ENCODE measurements at regions not wholly inside any gene's neighbourhood (a gene's known extent, or its start where the extent isn't known, plus 50 kb on each side); places are given as distances from the start of the nearest gene placed in this dataset.

- H3K27ac ChIP-seq (ENCODE audit: low read depth, low read length) = no peak overlapping the region
- POLR2A ChIA-PET (ENCODE audit: partially characterized antibody) = no interaction called here
- no peak overlapping the region for H3K4me3 ChIP-seq (ENCODE audit: low read length in 2 of 2)
- peaks cover 0 to 3% (median under 1%) of the 10 kb centered on the region in 8 donors for H3K9me3 Mint-ChIP-seq
- intact Hi-C loops (cut with micrococcal nuclease) = no loop called here
- H3K4me3 Mint-ChIP-seq = no peak overlapping the region
- no peaks in the 10 kb centered on the region for H3K4me1 Mint-ChIP-seq
- no peaks in the 10 kb centered on the region for H3K36me3 ChIP-seq (ENCODE audit: insufficient read depth, low read length)
- no peaks in the 10 kb centered on the region for H3K9me3 ChIP-seq (ENCODE audit: control insufficient read depth in 1 of 2, low read length in 2 of 2)
- CTCF ChIA-PET (ENCODE audit: partially characterized antibody) = no interaction called here
- no peaks in the 10 kb centered on the region for H3K36me3 Mint-ChIP-seq
- no peaks in the 10 kb centered on the region for H3K4me1 ChIP-seq (ENCODE audit: insufficient read depth, low read length)
- no peaks in the 10 kb centered on the region for H3K27me3 Mint-ChIP-seq
- H3K27me3 ChIP-seq (ENCODE audit: insufficient read depth, low read length) = no peaks in the 10 kb centered on the region
- no peak overlapping the region for H3K27ac Mint-ChIP-seq
- no peak for DNase-seq
These were observed 91.0 kb upstream of the KCNH7 start for GRCh38 chr2:162929571-162929970.

DNA sequence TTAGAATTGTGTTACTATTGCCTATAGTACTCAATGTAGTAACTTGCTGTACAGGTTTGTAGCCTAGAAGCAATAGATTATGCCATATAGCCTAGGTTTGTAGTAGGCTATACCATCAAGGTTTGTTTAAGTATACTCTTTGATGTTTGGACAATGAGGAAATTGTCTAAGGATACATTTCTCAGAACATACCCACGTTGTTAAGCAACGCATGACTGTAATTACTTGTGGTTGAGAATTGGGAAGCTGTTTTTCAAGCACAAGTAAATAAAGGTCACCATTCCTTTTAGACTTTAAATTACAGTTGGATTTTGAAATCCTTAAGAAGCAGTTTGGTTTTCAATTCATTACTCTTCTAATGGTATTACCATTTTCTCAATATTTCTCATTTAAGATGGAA, 89.8 kb upstream of the KCNH7 start:
- Mint-ChIP-seq H3K9me3 (no peaks in the 10 kb centered on the region), H3K4me1 (no peaks in the 10 kb centered on the region), H3K27me3 (no peaks in the 10 kb centered on the region), H3K27ac (no peak overlapping the region), H3K4me3 (no peak overlapping the region), H3K36me3 (no peaks in the 10 kb centered on the region)
- Histone ChIP-seq H3K27ac (ENCODE audit: low read depth, low read length) (no peak overlapping the region), H3K9me3 (ENCODE audit: control insufficient read depth in 1 of 2, low read length in 2 of 2) (no peaks in the 10 kb centered on the region), H3K4me1 (ENCODE audit: insufficient read depth, low read length) (no peaks in the 10 kb centered on the region), H3K4me3 (ENCODE audit: low read length in 2 of 2) (no peak overlapping the region), H3K27me3 (ENCODE audit: insufficient read depth, low read length) (no peaks in the 10 kb centered on the region), H3K36me3 (ENCODE audit: insufficient read depth, low read length) (no peaks in the 10 kb centered on the region)
- intact Hi-C loops (cut with micrococcal nuclease) = no loop called here
- POLR2A ChIA-PET (ENCODE audit: partially characterized antibody) = no interaction called here
- CTCF ChIA-PET (ENCODE audit: partially characterized antibody) = no interaction called here
- no peak for DNase-seq

DNA sequence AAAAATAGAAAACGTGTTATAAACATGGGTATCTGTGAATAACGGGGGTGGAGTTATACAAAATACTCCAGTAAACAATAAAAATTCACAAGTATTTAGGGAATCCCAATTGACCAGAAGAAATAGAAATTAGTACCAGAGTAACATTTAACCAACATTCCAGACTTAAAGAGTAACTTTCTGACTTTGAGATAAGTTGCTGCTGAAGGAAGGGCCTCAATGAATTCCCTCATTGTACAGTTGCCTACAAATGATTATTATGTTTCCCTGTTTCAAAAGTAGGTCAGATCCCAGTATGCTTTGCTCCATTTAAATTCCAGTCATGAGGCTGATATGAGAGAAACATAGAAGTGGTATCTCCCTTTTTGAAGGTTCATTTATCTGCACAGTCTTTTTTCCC, 88.3 kb upstream of the KCNH7 start:
- no peaks in the 10 kb centered on the region for H3K9me3 ChIP-seq (ENCODE audit: control insufficient read depth in 1 of 2, low read length in 2 of 2)
- no peaks in the 10 kb centered on the region for H3K4me1 Mint-ChIP-seq
- H3K27me3 Mint-ChIP-seq = no peaks in the 10 kb centered on the region
- no peak overlapping the region for H3K27ac Mint-ChIP-seq
- CTCF ChIA-PET (ENCODE audit: partially characterized antibody) = no interaction called here
- peaks cover 0 to 2% (median 0%) of the 10 kb centered on the region in 8 donors for H3K9me3 Mint-ChIP-seq
- H3K4me3 ChIP-seq (ENCODE audit: low read length in 2 of 2) = no peak overlapping the region
- no peaks in the 10 kb centered on the region for H3K36me3 Mint-ChIP-seq
- intact Hi-C loops (cut with micrococcal nuclease) = no loop called here
- H3K27me3 ChIP-seq (ENCODE audit: insufficient read depth, low read length) = no peaks in the 10 kb centered on the region
- H3K36me3 ChIP-seq (ENCODE audit: insufficient read depth, low read length) = no peaks in the 10 kb centered on the region
- POLR2A ChIA-PET (ENCODE audit: partially characterized antibody) = no interaction called here
- DNase-seq = no peak
- H3K27ac ChIP-seq (ENCODE audit: low read depth, low read length) = no peak overlapping the region
- no peak overlapping the region for H3K4me3 Mint-ChIP-seq
- H3K4me1 ChIP-seq (ENCODE audit: insufficient read depth, low read length) = no peaks in the 10 kb centered on the region

DNA sequence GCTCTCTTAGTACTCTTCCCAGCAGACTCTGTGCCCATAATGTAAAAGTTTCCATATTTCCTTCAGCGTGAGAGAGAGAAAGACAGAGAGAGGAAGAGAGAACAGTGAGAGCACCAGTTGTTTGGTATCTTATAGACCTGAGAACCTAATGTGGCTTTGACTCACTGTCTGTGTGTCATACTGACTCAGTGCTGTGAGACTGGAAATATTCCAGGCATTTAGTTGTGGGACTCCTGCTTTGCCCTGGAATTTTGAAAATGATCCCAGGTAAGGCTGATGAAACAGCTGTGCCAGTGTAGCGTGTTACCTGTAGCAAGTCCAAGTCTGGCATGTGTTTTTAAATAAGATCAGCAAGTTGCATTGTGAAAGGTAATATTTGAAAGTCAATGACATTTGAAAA, 87.9 kb upstream of the KCNH7 start:
- no peaks in the 10 kb centered on the region for H3K36me3 ChIP-seq (ENCODE audit: insufficient read depth, low read length)
- no peak overlapping the region for H3K4me3 ChIP-seq (ENCODE audit: low read length in 2 of 2)
- DNase-seq = no peak
- H3K27ac ChIP-seq (ENCODE audit: low read depth, low read length) = no peak overlapping the region
- Mint-ChIP-seq H3K4me3 (no peak overlapping the region), H3K4me1 (no peaks in the 10 kb centered on the region), H3K27me3 (no peaks in the 10 kb centered on the region), H3K36me3 (no peaks in the 10 kb centered on the region), H3K9me3 (peaks cover 0 to 2% (median 0%) of the 10 kb centered on the region in 8 donors), H3K27ac (no peak overlapping the region)
- no peaks in the 10 kb centered on the region for H3K9me3 ChIP-seq (ENCODE audit: control insufficient read depth in 1 of 2, low read length in 2 of 2)
- no peaks in the 10 kb centered on the region for H3K4me1 ChIP-seq (ENCODE audit: insufficient read depth, low read length)
- ChIA-PET POLR2A (ENCODE audit: partially characterized antibody) (no interaction called here), CTCF (ENCODE audit: partially characterized antibody) (no interaction called here)
- no peaks in the 10 kb centered on the region for H3K27me3 ChIP-seq (ENCODE audit: insufficient read depth, low read length)
- intact Hi-C loops (cut with micrococcal nuclease) = no loop called here

DNA sequence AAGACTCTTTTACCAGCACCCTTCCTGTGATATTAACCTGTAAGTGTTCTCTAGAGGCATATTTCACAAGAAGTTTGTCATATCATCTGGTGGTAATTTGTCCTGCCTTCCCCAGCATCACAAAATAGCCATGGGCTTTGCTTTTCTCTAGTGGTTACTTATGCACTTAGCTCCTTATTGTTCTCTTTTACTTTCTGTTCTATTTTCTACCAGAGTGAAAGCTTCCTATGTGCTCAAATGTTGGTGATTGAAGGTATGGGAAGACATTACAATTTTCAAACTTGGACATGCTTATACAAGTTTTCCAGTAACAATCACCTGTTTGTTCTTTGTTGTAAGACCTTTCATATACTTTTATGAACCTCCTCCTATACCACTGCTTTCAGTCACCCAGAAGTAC, 87.0 kb upstream of the KCNH7 start:
- intact Hi-C loops (cut with micrococcal nuclease) = no loop called here
- ChIA-PET CTCF (ENCODE audit: partially characterized antibody) (no interaction called here), POLR2A (ENCODE audit: partially characterized antibody) (no interaction called here)
- Mint-ChIP-seq H3K27ac (no peak overlapping the region), H3K4me1 (no peaks in the 10 kb centered on the region), H3K9me3 (peaks cover 0 to 2% (median 0%) of the 10 kb centered on the region in 8 donors), H3K4me3 (no peak overlapping the region), H3K27me3 (no peaks in the 10 kb centered on the region), H3K36me3 (no peaks in the 10 kb centered on the region)
- Histone ChIP-seq H3K4me3 (ENCODE audit: low read length in 2 of 2) (no peak overlapping the region), H3K36me3 (ENCODE audit: insufficient read depth, low read length) (no peaks in the 10 kb centered on the region), H3K27me3 (ENCODE audit: insufficient read depth, low read length) (no peaks in the 10 kb centered on the region), H3K9me3 (ENCODE audit: control insufficient read depth in 1 of 2, low read length in 2 of 2) (no peaks in the 10 kb centered on the region), H3K4me1 (ENCODE audit: insufficient read depth, low read length) (no peaks in the 10 kb centered on the region), H3K27ac (ENCODE audit: low read depth, low read length) (no peak overlapping the region)
- no peak for DNase-seq

- H3K27ac Mint-ChIP-seq = no peak overlapping the region
- no peak overlapping the region for H3K27ac ChIP-seq (ENCODE audit: low read depth, low read length)
- H3K4me1 Mint-ChIP-seq = no peaks in the 10 kb centered on the region
- H3K9me3 ChIP-seq (ENCODE audit: control insufficient read depth in 1 of 2, low read length in 2 of 2) = no peaks in the 10 kb centered on the region
- no peaks in the 10 kb centered on the region for H3K4me1 ChIP-seq (ENCODE audit: insufficient read depth, low read length)
- intact Hi-C loops (cut with micrococcal nuclease) = no loop called here
- ChIA-PET POLR2A (ENCODE audit: partially characterized antibody) (no interaction called here), CTCF (ENCODE audit: partially characterized antibody) (no interaction called here)
- H3K36me3 ChIP-seq (ENCODE audit: insufficient read depth, low read length) = no peaks in the 10 kb centered on the region
- no peak overlapping the region for H3K4me3 ChIP-seq (ENCODE audit: low read length in 2 of 2)
- no peaks in the 10 kb centered on the region for H3K36me3 Mint-ChIP-seq
- no peak for DNase-seq
- H3K27me3 ChIP-seq (ENCODE audit: insufficient read depth, low read length) = no peaks in the 10 kb centered on the region
- H3K4me3 Mint-ChIP-seq = no peak overlapping the region
- no peaks in the 10 kb centered on the region for H3K27me3 Mint-ChIP-seq
- peaks cover 0 to 4% (median 0%) of the 10 kb centered on the region in 8 donors for H3K9me3 Mint-ChIP-seq
These were observed 80.5 kb upstream of the KCNH7 start for GRCh38 chr2:162919111-162919510.

DNA sequence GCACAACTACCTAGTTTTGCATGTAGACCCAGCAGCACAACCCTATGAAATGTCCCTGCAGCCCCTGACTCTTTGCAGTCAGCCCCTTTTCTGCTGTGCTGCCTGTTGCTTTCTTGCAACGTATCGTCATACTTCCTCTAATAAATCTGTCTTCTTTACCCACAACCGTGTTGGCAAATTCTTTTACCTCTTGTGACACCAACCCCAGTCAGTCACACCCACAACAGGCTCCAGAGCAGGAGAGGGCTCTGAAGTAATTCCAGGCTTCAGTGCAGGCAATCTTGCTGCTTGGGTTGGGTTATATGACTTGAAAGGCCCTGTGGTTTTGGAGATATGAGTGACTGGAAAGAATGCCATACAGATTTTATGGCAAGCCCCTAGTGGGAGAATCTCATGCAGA, 79.1 kb upstream of the KCNH7 start:
- H3K27me3 Mint-ChIP-seq = no peaks in the 10 kb centered on the region
- ChIA-PET POLR2A (ENCODE audit: partially characterized antibody) (no interaction called here), CTCF (ENCODE audit: partially characterized antibody) (no interaction called here)
- H3K27ac ChIP-seq (ENCODE audit: low read depth, low read length) = no peak overlapping the region
- H3K9me3 ChIP-seq (ENCODE audit: control insufficient read depth in 1 of 2, low read length in 2 of 2) = no peaks in the 10 kb centered on the region
- H3K4me3 ChIP-seq (ENCODE audit: low read length in 2 of 2) = no peak overlapping the region
- no peaks in the 10 kb centered on the region for H3K4me1 Mint-ChIP-seq
- H3K4me3 Mint-ChIP-seq = no peak overlapping the region
- H3K4me1 ChIP-seq (ENCODE audit: insufficient read depth, low read length) = no peaks in the 10 kb centered on the region
- no peaks in the 10 kb centered on the region for H3K27me3 ChIP-seq (ENCODE audit: insufficient read depth, low read length)
- intact Hi-C loops (cut with micrococcal nuclease) = no loop called here
- no peaks in the 10 kb centered on the region for H3K36me3 Mint-ChIP-seq
- H3K27ac Mint-ChIP-seq = no peak overlapping the region
- peaks cover 0 to 4% (median 0%) of the 10 kb centered on the region in 8 donors for H3K9me3 Mint-ChIP-seq
- no peaks in the 10 kb centered on the region for H3K36me3 ChIP-seq (ENCODE audit: insufficient read depth, low read length)
- no peak for DNase-seq

GRCh38 chr2:162916286-162916801, 77.8 kb upstream of the KCNH7 start:
- POLR2A ChIA-PET (ENCODE audit: partially characterized antibody) = no interaction called here
- Histone ChIP-seq H3K4me3 (ENCODE audit: low read length in 2 of 2) (no peak overlapping the region), H3K36me3 (ENCODE audit: insufficient read depth, low read length) (no peaks in the 10 kb centered on the region), H3K27me3 (ENCODE audit: insufficient read depth, low read length) (no peaks in the 10 kb centered on the region), H3K27ac (ENCODE audit: low read depth, low read length) (no peak overlapping the region), H3K4me1 (ENCODE audit: insufficient read depth, low read length) (no peaks in the 10 kb centered on the region), H3K9me3 (ENCODE audit: control insufficient read depth in 1 of 2, low read length in 2 of 2) (no peaks in the 10 kb centered on the region)
- H3K4me1 Mint-ChIP-seq = no peaks in the 10 kb centered on the region
- H3K36me3 Mint-ChIP-seq = no peaks in the 10 kb centered on the region
- CTCF ChIA-PET (ENCODE audit: partially characterized antibody) = no interaction called here
- H3K4me3 Mint-ChIP-seq = peak overlapping the region in 1 of 8 donors; percentile 35
- H3K27me3 Mint-ChIP-seq = no peaks in the 10 kb centered on the region
- no peak for DNase-seq
- intact Hi-C loops (cut with micrococcal nuclease) = no loop called here
- peaks cover 0 to 4% (median 0%) of the 10 kb centered on the region in 8 donors for H3K9me3 Mint-ChIP-seq
- H3K27ac Mint-ChIP-seq = no peak overlapping the region

All from CD4-positive, alpha-beta memory T cell (primary cell).